HG03108 (cell line): ENCODE measurements at regions not wholly inside any gene's neighbourhood (a gene's known extent, or its start where the extent isn't known, plus 50 kb on each side); places are given as distances from the start of the nearest gene placed in this dataset.
A peak's percentile ranks its signal among the peaks of the same experiment; 100 is the strongest.

Source experiments
- ATAC-seq: cut with Tn5 transposase; IDR thresholded peaks from one replicate; pipeline ENCODE4 v1.9.1; 2021; ENCODE audit warnings: moderate library complexity; ENCODE audit not compliant: unreplicated experiment

DNA sequence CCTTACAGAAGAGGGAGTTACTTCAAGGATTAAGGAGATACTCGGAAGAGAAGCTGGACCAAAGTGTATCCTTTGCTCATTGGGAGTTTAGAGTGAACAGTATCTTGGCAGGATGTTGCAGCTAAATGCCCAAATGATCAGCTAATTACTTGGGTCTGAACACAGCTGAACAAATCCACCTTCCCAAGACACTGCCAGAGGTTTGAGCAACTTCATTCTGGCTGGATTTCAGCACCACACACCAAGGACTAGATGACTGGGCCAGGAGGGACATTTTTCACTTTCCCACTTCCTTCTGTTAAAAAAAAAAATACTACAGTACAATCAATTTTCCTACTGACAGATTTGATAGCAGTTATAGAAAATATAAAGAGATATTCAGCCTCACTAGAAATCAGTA is 324.6 kb downstream of the MID1IP1 start:
- no peak for ATAC-seq

DNA sequence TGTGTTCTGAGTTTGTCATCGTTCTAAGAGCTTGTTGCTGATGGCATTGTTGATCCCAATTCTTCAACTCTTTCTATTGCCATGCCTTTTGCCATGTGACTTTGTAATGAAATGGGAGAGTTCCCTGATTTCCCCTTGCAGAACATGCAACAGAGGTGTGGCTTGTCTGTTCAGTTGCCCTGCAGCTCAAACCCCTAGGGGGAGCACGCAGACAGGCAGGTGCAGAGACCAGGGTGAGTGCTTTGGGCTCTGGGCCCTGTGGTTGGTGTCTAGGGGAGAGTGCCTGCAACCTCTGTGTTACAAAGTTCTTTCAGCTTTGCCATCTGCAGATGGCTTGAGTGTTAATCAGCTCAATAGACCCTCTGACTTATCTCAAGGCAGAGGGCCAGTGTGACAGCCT is 332.7 kb downstream of the MID1IP1 start:
- ATAC-seq: no peak

- no peak for ATAC-seq
Observed at GRCh38 chrX:39137363-39137954, 336.2 kb downstream of the MID1IP1 start.

- ATAC-seq: no peak
Observed at GRCh38 chrX:39140581-39140980, 339.3 kb downstream of the MID1IP1 start.

- peak; percentile 44 for ATAC-seq
Observed at GRCh38 chrX:39144323-39144722, 343.1 kb downstream of the MID1IP1 start.

- peak; percentile 72 for ATAC-seq
Observed at GRCh38 chrX:39144956-39145355, 343.7 kb downstream of the MID1IP1 start.

DNA sequence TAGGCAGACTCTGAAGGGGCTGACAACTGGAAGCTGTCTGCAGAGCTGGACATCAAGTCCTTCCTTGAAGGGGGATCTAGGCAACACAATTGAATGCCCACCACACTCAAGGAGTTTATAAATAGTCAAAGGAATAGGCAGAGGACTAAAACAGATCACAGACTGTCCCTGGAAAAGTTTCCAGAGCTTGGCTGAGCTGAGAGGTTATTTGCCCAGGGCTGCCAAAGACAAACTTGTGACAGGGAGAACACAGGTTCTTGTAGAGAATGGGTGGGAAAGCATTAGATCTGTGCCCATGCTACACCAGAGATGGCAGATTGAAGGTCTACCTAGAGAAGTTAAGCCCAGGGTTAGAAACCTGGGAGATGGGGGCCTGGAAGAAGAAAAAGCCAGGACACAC is 344.6 kb downstream of the MID1IP1 start:
- ATAC-seq: no peak

DNA sequence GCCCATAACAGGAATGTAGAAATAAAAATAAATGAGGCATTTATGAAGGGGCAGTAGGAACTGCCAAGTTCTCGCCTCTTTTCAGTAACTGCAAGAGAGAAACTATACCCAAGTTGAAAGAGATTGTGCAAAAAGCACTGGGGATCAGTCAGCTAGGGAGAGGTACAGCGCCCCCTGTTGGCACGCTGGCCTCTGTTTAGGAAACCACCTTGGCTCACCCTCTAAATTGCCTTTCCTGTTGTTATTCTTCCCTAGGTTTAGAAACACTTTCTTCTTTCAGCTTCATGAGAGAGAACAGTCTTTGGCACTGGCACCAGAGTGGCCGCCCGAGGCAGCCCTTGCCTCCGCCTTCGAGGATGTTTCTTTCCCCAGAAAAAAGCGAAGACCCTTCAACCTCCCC is 348.5 kb downstream of the MID1IP1 start:
- no peak for ATAC-seq

GRCh38 chrX:39150220-39150619 is 349.0 kb downstream of the MID1IP1 start:
- no peak for ATAC-seq

DNA sequence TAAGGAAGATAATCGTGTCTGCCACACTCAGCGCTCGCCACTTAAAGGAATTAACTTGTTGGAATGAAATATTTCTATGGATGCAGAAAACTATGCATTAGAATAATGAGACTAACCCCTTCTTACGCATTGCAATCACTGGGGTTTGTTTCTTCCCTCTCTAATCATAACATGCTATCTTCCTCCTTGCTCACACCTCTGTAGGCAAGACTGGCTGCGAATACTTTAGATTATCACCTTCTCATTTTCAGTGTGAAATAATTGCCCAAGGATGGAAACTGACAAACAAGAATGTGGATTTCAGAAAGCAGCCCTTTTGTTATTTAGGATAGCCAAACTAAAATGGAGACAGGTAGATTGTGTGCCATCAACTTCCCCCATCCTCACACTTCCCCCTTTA is 349.4 kb downstream of the MID1IP1 start:
- ATAC-seq: no peak

DNA sequence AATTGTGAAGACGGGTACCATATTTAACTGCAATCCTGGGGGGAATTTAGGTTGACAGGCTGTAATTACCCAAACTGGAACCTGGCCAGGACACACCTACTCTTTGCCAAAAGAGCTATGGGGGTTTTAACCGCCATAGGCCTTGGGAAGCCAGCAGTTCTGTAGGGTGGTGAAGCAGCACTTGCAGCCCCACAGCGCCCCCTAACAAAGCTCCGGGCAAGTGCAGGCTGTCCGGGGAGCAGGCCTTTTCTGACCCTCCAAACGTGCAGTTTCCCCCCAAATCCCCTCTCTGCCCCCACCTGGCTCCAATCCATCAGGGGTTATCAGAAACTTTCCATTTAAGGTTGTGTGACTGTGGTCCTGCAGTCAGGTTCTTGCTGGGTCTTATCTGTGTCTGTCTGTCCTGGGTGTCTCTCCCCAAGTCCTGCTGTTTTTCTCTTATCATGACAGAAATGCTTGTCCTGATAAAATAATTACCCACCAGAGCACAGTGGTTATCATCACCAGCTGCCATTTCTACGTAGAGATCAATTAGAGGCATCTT is 350.9 kb downstream of the MID1IP1 start:
- ATAC-seq: no peak

- ATAC-seq: no peak
Observed at GRCh38 chrX:39156051-39156450, 354.8 kb downstream of the MID1IP1 start.

DNA sequence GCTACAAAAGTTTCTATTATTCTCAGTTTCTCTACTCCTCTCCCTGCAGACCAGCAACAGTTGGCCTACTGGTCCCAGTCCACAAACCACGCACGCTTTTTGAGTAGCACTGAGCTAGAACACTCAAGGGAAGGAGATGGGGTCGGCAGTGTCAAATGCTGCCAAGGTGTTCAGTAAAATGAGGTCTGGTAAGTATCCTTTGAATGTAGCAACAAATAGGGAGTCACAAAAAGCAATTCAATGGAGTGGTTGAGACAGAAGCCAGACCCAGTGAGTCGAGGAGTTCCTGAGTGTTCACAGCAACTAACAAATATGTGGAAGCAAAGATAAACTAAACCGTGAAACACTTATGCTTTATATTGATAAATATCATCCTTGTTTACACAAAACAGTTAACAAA is 355.7 kb downstream of the MID1IP1 start:
- no peak for ATAC-seq

- no peak for ATAC-seq
Observed at GRCh38 chrX:39157796-39158195, 356.5 kb downstream of the MID1IP1 start.

DNA sequence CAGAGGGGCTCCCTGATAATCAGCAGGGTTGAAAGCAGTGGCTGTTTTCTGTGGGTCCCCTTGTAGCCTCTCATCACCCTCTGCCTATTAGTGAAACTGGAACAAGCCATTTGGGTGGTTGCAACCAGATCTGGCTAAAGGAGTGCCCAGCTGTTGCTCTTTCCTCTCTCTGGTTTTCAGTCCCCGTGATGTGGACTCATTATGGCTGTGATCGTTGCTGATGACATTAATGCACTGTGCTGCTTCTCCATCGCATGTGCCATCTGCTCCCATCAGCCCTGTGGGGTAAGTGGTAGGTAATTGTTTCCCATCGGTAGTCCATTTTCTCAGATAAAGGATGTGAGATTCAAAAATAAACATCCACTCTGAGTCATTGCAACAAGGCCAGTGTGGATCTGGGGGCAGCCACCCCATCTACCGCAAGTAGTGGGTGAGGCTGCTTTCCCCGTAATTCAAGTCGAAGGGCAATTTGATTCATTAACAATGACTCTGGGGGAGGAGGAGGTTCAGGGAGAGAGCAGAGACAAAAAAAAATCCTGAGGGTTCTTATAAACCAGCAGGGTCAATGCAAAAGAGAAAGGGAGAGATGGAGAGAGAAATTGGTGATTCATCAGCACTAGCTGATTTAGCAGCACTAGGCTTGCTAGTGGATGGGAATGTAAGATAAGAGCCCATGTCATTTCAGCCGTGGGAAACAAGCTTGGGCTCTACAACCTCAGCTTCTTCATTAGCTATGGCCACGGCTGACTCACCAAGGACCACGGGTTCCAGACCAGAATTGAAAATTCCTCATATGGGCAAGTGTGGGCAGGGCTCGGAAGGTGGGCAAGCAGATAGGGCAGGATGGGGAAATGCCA is 357.8 kb downstream of the MID1IP1 start:
- peak; percentile 48 for ATAC-seq

- ATAC-seq: no peak
Observed at GRCh38 chrX:39159921-39160507, 358.8 kb downstream of the MID1IP1 start.

DNA sequence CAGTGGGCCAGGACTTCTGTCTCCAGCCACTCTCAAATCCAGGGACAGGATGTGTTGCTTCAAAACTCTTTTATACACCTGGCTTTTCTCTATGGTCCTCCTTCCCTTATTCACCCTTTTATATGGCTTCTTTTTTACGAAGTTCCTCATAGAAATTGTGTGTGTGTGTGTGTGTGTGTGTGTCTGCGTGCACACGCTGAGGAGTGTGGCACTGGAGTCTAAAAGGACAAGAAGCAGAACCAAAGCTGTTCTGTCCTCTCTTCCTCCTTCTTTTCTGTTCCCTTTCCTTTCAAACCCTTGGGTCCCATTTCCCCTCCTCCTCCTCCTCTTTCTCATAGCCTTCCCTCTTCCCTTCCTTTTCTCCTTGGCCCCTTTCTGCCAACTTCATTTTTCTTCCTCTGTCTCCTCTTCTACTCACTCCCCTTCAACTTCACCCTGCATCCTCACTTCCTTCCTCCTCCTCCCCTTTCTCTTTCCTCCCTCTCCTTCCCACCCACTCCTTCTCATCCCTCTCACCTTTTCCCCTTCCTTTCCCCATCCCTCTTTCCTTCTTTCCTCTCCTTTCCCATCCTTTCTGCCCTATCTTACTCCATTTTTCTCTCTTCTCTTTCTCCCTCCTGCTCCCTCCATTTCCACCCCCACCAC is 360.5 kb downstream of the MID1IP1 start:
- ATAC-seq: no peak

DNA sequence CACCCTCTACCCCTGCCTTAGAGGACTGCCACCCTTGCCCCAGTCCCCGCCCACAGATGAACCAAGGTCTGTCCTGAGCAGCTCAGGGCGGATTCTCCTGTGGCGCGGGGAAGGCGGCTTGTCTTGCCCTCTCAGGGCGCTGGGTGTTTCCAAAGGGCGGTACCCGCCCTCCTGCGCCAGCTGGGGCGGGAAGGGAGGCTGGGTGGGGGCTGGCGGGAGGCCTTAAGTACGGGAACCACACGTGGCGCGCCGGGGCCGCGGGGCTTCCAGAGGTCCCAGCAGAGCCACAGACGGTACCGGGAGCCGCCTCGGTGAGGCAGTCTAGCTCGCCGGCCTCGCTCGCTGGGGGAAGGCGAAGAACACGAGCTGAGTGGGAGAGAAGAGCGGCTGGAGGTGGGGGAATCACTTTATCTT is 361.1 kb downstream of the MID1IP1 start:
- ATAC-seq: no peak

GRCh38 chrX:39163581-39164126 is 362.4 kb downstream of the MID1IP1 start:
- ATAC-seq: no peak

DNA sequence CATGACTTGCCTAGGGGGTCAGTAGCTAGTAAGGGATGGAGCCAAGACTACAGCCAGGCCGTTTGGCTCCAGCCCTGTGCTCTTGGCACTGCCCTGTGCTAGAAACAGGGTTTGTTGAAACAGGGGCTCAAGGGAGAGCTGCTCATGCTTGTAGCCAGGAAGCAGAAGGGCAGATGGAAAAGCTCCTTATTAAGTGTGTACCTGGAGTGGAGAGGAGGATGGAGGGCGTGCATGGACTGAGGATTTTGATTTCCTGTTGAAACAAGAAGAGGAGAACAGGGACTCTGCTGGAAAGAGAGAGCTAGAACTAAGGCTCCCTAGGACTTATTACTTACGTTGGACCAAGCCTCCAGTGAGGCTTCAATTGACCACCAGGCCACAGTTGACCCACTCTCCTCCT is 363.0 kb downstream of the MID1IP1 start:
- no peak for ATAC-seq

DNA sequence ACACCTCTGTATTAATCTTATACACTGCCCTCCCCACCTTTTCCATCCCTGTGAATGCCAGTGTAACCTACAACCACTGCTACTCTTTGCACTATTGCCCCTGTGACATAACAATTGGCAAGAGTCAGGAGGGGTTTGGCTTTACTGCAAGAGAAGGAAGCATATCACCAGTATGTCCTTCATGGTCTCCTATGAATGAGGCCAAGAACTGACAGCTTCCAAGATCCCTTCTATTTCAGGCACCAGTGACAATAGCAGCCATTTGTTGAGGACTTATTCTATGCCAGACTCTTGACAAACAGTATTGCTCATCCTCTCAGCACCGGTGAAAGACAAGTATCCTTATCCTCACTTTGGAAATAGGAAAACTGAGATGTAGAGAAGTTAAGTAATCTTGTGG is 363.9 kb downstream of the MID1IP1 start:
- ATAC-seq: no peak
